ENCODE measurements at regions not wholly inside any gene's neighbourhood (a gene's known extent, or its start where the extent isn't known, plus 50 kb on each side); places are given as distances from the start of the nearest gene placed in this dataset.

- TF ChIP-seq POLR2A (IDR thresholded peaks at IDR 0.05) (no peak), CTCF (IDR thresholded peaks at IDR 0.05) (no peak)
Observed at GRCh38 chr18:73552171-73552570, 595.5 kb downstream of the FBXO15 start.
